ENCODE measurements at regions not wholly inside any gene's neighbourhood (a gene's known extent, or its start where the extent isn't known, plus 50 kb on each side); places are given as distances from the start of the nearest gene placed in this dataset.

DNA sequence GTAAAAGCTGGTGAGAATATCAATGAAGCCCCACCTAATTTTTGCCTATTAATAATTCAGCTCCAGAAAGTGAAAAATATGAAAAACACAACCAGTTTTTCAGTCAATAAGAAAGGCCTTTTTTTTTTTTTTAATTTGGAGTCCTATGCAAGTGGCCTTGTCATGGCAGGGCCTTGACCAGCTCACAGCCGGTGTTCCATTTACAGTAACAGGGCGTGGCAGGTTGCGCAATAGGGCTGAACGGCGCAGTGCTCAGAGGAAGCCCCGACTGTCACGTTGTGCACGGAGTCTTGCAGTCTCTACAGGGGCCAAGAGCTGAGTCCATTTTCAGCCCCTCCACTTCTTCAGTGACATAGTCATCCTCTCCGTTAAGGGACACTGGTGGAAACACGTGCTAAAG lies 184.1 kb upstream of the FN1 start (continued):
- TF ChIP-seq, protein P1, sequence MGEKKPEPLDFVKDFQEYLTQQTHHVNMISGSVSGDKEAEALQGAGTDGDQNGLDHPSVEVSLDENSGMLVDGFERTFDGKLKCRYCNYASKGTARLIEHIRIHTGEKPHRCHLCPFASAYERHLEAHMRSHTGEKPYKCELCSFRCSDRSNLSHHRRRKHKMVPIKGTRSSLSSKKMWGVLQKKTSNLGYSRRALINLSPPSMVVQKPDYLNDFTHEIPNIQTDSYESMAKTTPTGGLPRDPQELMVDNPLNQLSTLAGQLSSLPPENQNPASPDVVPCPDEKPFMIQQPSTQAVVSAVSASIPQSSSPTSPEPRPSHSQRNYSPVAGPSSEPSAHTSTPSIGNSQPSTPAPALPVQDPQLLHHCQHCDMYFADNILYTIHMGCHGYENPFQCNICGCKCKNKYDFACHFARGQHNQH (CRISPR knock-in tag; IDR thresholded peaks at IDR 0.05) = peak; percentile 37; the same call in 1 of the 2 replicates
- TF ChIP-seq, protein P2, sequence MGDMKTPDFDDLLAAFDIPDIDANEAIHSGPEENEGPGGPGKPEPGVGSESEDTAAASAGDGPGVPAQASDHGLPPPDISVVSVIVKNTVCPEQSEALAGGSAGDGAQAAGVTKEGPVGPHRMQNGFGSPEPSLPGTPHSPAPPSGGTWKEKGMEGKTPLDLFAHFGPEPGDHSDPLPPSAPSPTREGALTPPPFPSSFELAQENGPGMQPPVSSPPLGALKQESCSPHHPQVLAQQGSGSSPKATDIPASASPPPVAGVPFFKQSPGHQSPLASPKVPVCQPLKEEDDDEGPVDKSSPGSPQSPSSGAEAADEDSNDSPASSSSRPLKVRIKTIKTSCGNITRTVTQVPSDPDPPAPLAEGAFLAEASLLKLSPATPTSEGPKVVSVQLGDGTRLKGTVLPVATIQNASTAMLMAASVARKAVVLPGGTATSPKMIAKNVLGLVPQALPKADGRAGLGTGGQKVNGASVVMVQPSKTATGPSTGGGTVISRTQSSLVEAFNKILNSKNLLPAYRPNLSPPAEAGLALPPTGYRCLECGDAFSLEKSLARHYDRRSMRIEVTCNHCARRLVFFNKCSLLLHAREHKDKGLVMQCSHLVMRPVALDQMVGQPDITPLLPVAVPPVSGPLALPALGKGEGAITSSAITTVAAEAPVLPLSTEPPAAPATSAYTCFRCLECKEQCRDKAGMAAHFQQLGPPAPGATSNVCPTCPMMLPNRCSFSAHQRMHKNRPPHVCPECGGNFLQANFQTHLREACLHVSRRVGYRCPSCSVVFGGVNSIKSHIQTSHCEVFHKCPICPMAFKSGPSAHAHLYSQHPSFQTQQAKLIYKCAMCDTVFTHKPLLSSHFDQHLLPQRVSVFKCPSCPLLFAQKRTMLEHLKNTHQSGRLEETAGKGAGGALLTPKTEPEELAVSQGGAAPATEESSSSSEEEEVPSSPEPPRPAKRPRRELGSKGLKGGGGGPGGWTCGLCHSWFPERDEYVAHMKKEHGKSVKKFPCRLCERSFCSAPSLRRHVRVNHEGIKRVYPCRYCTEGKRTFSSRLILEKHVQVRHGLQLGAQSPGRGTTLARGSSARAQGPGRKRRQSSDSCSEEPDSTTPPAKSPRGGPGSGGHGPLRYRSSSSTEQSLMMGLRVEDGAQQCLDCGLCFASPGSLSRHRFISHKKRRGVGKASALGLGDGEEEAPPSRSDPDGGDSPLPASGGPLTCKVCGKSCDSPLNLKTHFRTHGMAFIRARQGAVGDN (CRISPR knock-in tag; IDR thresholded peaks at IDR 0.05) = peak; percentile 80
- TF ChIP-seq, protein P3, sequence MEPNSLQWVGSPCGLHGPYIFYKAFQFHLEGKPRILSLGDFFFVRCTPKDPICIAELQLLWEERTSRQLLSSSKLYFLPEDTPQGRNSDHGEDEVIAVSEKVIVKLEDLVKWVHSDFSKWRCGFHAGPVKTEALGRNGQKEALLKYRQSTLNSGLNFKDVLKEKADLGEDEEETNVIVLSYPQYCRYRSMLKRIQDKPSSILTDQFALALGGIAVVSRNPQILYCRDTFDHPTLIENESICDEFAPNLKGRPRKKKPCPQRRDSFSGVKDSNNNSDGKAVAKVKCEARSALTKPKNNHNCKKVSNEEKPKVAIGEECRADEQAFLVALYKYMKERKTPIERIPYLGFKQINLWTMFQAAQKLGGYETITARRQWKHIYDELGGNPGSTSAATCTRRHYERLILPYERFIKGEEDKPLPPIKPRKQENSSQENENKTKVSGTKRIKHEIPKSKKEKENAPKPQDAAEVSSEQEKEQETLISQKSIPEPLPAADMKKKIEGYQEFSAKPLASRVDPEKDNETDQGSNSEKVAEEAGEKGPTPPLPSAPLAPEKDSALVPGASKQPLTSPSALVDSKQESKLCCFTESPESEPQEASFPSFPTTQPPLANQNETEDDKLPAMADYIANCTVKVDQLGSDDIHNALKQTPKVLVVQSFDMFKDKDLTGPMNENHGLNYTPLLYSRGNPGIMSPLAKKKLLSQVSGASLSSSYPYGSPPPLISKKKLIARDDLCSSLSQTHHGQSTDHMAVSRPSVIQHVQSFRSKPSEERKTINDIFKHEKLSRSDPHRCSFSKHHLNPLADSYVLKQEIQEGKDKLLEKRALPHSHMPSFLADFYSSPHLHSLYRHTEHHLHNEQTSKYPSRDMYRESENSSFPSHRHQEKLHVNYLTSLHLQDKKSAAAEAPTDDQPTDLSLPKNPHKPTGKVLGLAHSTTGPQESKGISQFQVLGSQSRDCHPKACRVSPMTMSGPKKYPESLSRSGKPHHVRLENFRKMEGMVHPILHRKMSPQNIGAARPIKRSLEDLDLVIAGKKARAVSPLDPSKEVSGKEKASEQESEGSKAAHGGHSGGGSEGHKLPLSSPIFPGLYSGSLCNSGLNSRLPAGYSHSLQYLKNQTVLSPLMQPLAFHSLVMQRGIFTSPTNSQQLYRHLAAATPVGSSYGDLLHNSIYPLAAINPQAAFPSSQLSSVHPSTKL (CRISPR knock-in tag; IDR thresholded peaks at IDR 0.05) = peak; percentile 49
- TF ChIP-seq RFX1 (IDR thresholded peaks at IDR 0.05) (no peak), POGZ (CRISPR knock-in tag; IDR thresholded peaks at IDR 0.05) (peak; percentile 78; the same call in 1 of the 2 replicates), ZNF816 (CRISPR knock-in tag; IDR thresholded peaks at IDR 0.05; ENCODE audit: borderline replicate concordance) (no peak), NCOA5 (CRISPR knock-in tag; IDR thresholded peaks at IDR 0.05) (no peak), ZNF644 (CRISPR knock-in tag; IDR thresholded peaks at IDR 0.05; ENCODE audit: low read depth) (peak; percentile 64; the same call in 1 of the 2 replicates), TGIF2 (CRISPR knock-in tag; IDR thresholded peaks at IDR 0.05) (no peak), ZNF850 (CRISPR knock-in tag; conservative IDR thresholded peaks at IDR 0.05) (no peak), SIN3A (IDR thresholded peaks at IDR 0.05; ENCODE audit: borderline replicate concordance, low read depth, low read length) (no peak), ZNF296 (CRISPR knock-in tag; conservative IDR thresholded peaks at IDR 0.05) (no peak), SMAD3 (CRISPR knock-in tag; IDR thresholded peaks at IDR 0.05) (no peak), TBX3 (IDR thresholded peaks at IDR 0.05; ENCODE audit: borderline replicate concordance) (no peak), ATRX (CRISPR knock-in tag; IDR thresholded peaks at IDR 0.05; ENCODE audit: borderline replicate concordance) (no peak), ZNF563 (CRISPR knock-in tag; IDR thresholded peaks at IDR 0.05) (no peak)
- TF ChIP-seq, protein P4, sequence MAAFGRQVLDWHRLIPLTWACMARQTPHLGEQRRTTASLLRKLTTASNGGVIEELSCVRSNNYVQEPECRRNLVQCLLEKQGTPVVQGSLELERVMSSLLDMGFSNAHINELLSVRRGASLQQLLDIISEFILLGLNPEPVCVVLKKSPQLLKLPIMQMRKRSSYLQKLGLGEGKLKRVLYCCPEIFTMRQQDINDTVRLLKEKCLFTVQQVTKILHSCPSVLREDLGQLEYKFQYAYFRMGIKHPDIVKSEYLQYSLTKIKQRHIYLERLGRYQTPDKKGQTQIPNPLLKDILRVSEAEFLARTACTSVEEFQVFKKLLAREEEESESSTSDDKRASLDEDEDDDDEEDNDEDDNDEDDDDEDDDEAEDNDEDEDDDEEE (CRISPR knock-in tag; IDR thresholded peaks at IDR 0.05) = no peak
- TF ChIP-seq, protein P5, sequence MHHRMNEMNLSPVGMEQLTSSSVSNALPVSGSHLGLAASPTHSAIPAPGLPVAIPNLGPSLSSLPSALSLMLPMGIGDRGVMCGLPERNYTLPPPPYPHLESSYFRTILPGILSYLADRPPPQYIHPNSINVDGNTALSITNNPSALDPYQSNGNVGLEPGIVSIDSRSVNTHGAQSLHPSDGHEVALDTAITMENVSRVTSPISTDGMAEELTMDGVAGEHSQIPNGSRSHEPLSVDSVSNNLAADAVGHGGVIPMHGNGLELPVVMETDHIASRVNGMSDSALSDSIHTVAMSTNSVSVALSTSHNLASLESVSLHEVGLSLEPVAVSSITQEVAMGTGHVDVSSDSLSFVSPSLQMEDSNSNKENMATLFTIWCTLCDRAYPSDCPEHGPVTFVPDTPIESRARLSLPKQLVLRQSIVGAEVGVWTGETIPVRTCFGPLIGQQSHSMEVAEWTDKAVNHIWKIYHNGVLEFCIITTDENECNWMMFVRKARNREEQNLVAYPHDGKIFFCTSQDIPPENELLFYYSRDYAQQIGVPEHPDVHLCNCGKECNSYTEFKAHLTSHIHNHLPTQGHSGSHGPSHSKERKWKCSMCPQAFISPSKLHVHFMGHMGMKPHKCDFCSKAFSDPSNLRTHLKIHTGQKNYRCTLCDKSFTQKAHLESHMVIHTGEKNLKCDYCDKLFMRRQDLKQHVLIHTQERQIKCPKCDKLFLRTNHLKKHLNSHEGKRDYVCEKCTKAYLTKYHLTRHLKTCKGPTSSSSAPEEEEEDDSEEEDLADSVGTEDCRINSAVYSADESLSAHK (CRISPR knock-in tag; IDR thresholded peaks at IDR 0.05; ENCODE audit: borderline replicate concordance) = no peak

All from HepG2 (cell line).